ENCODE measurements at regions not wholly inside any gene's neighbourhood (a gene's known extent, or its start where the extent isn't known, plus 50 kb on each side); places are given as distances from the start of the nearest gene placed in this dataset.
A peak's percentile ranks its signal among the peaks of the same experiment; 100 is the strongest.

- DNase-seq (no peak), ATAC-seq (ENCODE audit: low read depth) (no peak)
- H3K9ac ChIP-seq (ENCODE audit: low read length): no peak overlapping the region
- no peak overlapping the region for H2AFZ ChIP-seq (ENCODE audit: insufficient read depth, low read depth, low read length, poor library complexity, severe bottlenecking)
- no peaks in the 10 kb centered on the region for H3K79me2 ChIP-seq (ENCODE audit: control insufficient read depth, insufficient read depth, low read length)
- ChIA-PET CTCF (no interaction called here), POLR2A (no interaction called here)
- Mint-ChIP-seq H3K9me3 (ENCODE audit: insufficient read depth) (peaks cover 3% of the 10 kb centered on the region), H3K4me1 (no peaks in the 10 kb centered on the region), H3K27me3 (no peaks in the 10 kb centered on the region), H3K27ac (no peak overlapping the region), H3K4me3 (no peak overlapping the region)
- no CpG with 5 or more reads among the region's 2 CpGs for WGBS (ENCODE audit: insufficient coverage)
- H3K27me3 ChIP-seq (replicated peaks in 1 of 4; ENCODE audit: control extremely low read depth in 1 of 4, control insufficient read depth in 3 of 4, insufficient read depth in 4 of 4, low read length in 3 of 4): no peaks in the 10 kb centered on the region
- H4K20me1 ChIP-seq (ENCODE audit: control insufficient read depth, insufficient read depth, low read length, poor library complexity, severe bottlenecking): no peaks in the 10 kb centered on the region
- H3K27ac ChIP-seq (ENCODE audit: low read length in 2 of 2): no peak overlapping the region
- no peaks in the 10 kb centered on the region for H3K36me3 ChIP-seq (replicated peaks in 1 of 2; ENCODE audit: control extremely low read depth in 1 of 2, control insufficient read depth in 1 of 2, extremely low read depth in 1 of 2, insufficient read depth in 2 of 2, low read length in 1 of 2)
- no peak overlapping the region for H3K4me2 ChIP-seq (replicated peaks; ENCODE audit: low read depth, low read length, poor library complexity, severe bottlenecking)
- no peaks in the 10 kb centered on the region for H3K9me3 ChIP-seq (ENCODE audit: control extremely low read depth in 1 of 3, control insufficient read depth in 2 of 3, insufficient read depth in 1 of 3, low read length in 2 of 3)
- TF ChIP-seq CTCF (IDR thresholded peaks at IDR 0.05): no peak
- peak; percentile 14 for TF ChIP-seq EZH2 (IDR thresholded peaks at IDR 0.05; ENCODE audit: borderline replicate concordance, insufficient read depth, low read depth, low read length, poor library complexity, severe bottlenecking)
- H3K4me3 ChIP-seq (ENCODE audit: control extremely low read depth in 1 of 5, extremely low read depth in 1 of 5, insufficient read depth in 1 of 5, low read depth in 2 of 5, low read length in 4 of 5): no peak overlapping the region
- intact Hi-C loops (cut with micrococcal nuclease): no loop called here
- H3K4me1 ChIP-seq (ENCODE audit: control insufficient read depth in 2 of 2, insufficient read depth in 2 of 2, low read length in 2 of 2): no peaks in the 10 kb centered on the region
Measured at GRCh38 chr3:95442766-95443165, 1371.6 kb upstream of the EPHA6 start.

- intact Hi-C loops (cut with micrococcal nuclease): no loop called here
- Histone ChIP-seq H3K4me2 (replicated peaks; ENCODE audit: low read depth, low read length, poor library complexity, severe bottlenecking) (no peak overlapping the region), H3K9ac (ENCODE audit: low read length) (no peak overlapping the region), H3K4me1 (ENCODE audit: control insufficient read depth in 2 of 2, insufficient read depth in 2 of 2, low read length in 2 of 2) (no peaks in the 10 kb centered on the region), H4K20me1 (ENCODE audit: control insufficient read depth, insufficient read depth, low read length, poor library complexity, severe bottlenecking) (no peaks in the 10 kb centered on the region), H2AFZ (ENCODE audit: insufficient read depth, low read depth, low read length, poor library complexity, severe bottlenecking) (no peak overlapping the region), H3K36me3 (replicated peaks in 1 of 2; ENCODE audit: control extremely low read depth in 1 of 2, control insufficient read depth in 1 of 2, extremely low read depth in 1 of 2, insufficient read depth in 2 of 2, low read length in 1 of 2) (no peaks in the 10 kb centered on the region), H3K4me3 (ENCODE audit: control extremely low read depth in 1 of 5, extremely low read depth in 1 of 5, insufficient read depth in 1 of 5, low read depth in 2 of 5, low read length in 4 of 5) (no peak overlapping the region), H3K27ac (ENCODE audit: low read length in 2 of 2) (no peak overlapping the region), H3K79me2 (ENCODE audit: control insufficient read depth, insufficient read depth, low read length) (no peaks in the 10 kb centered on the region), H3K27me3 (replicated peaks in 1 of 4; ENCODE audit: control extremely low read depth in 1 of 4, control insufficient read depth in 3 of 4, insufficient read depth in 4 of 4, low read length in 3 of 4) (no peaks in the 10 kb centered on the region), H3K9me3 (ENCODE audit: control extremely low read depth in 1 of 3, control insufficient read depth in 2 of 3, insufficient read depth in 1 of 3, low read length in 2 of 3) (no peaks in the 10 kb centered on the region)
- ChIA-PET POLR2A (no interaction called here), CTCF (no interaction called here)
- no CpG with 5 or more reads among the region's 1 CpG for WGBS (ENCODE audit: insufficient coverage)
- H3K4me3 Mint-ChIP-seq: no peak overlapping the region
- H3K27ac Mint-ChIP-seq: no peak overlapping the region
- H3K9me3 Mint-ChIP-seq (ENCODE audit: insufficient read depth): no peaks in the 10 kb centered on the region
- no peak for TF ChIP-seq CTCF (IDR thresholded peaks at IDR 0.05)
- TF ChIP-seq EZH2 (IDR thresholded peaks at IDR 0.05; ENCODE audit: borderline replicate concordance, insufficient read depth, low read depth, low read length, poor library complexity, severe bottlenecking): no peak
- DNase-seq: no peak
- no peaks in the 10 kb centered on the region for H3K4me1 Mint-ChIP-seq
- H3K27me3 Mint-ChIP-seq: no peaks in the 10 kb centered on the region
- ATAC-seq (ENCODE audit: low read depth): no peak
Measured at GRCh38 chr3:95449841-95450240, 1364.6 kb upstream of the EPHA6 start.

Data from B cell (primary cell).